K562 (cell line): ENCODE measurements at regions not wholly inside any gene's neighbourhood (a gene's known extent, or its start where the extent isn't known, plus 50 kb on each side); places are given as distances from the start of the nearest gene placed in this dataset.

Source experiments
- ATAC-seq: fragments of 200-7000 bp; cut with Tn5 transposase; 3 replicates; pipeline ENCODE4 v1.9.1; 2020; ENCODE audit warnings: moderate library complexity
- BruUV-seq: library from RNA; stranded (reverse); fragments of 400-500 nt; replicated peaks from 2 replicates; lab custom pipeline; 2021; lab: Mats Ljungman, UMichigan
- CTCF ChIA-PET: fragments of 300-600 bp; formaldehyde crosslinking; extraction: SDS; loops from one replicate; lab custom pipeline; 2021; ENCODE audit warnings: low intra/inter-chr PET ratio; lab: Yijun Ruan, JAX
- POLR2A ChIA-PET: fragments of 300-600, 350-650 bp; sonication (Branson Sonifier 250); formaldehyde crosslinking; extraction: SDS; loops from one replicate; lab custom pipeline; 2021; ENCODE audit warnings: antibody characterized with exemption, inconsistent platforms; lab: Yijun Ruan, JAX
- DNase-seq, 4 experiments: peaks; one replicate each; pipeline versions ENCODE4 v3.0.0 to v3.0.0-alpha.2; 2011 to 2018; ENCODE audit warnings: low spot score in 3 of 4, mixed read lengths in 3 of 4; ENCODE audit errors: extremely low read depth in 1 of 4
- FAIRE-seq: peaks from 2 replicates; lab custom pipeline; 2011; peaks lifted over from hg19 to GRCh38; lab: Jason Lieb, UNC
- H2AFZ ChIP-seq: 2 replicates; pipeline ENCODE4 v1.6.0; 2011; ENCODE audit warnings: low read depth, low read length, control low read depth, inconsistent platforms
- H3K27ac ChIP-seq: fragments of 200-600 bp; 3 replicates; pipeline ENCODE4 v1.8.0; 2011; ENCODE audit warnings: low read depth, mild to moderate bottlenecking, control low read depth, inconsistent platforms, low read length, moderate library complexity, mixed read lengths; ENCODE audit errors: extremely low read depth
- H3K27me3 ChIP-seq, 2 experiments: fragments of 300-600 bp in 1 of 2; 2 replicates in 1 of 2; 3 replicates in 1 of 2; pipeline versions ENCODE4 v1.6.0 to v1.8.0; 2011; ENCODE audit warnings: inconsistent platforms in 2 of 2, low read length in 2 of 2, mild to moderate bottlenecking in 1 of 2, mixed read lengths in 1 of 2, moderate library complexity in 1 of 2; ENCODE audit not compliant: control insufficient read depth in 2 of 2, insufficient read depth in 2 of 2
- H3K36me3 ChIP-seq: fragments of 300-600 bp; 3 replicates; pipeline ENCODE4 v1.8.0; 2011; ENCODE audit warnings: mild to moderate bottlenecking, low read length, inconsistent platforms; ENCODE audit not compliant: control insufficient read depth, insufficient read depth
- H3K4me1 ChIP-seq, 2 experiments: fragments of 200-600 bp in 1 of 2; replicated peaks in 1 of 2; 2 replicates in 1 of 2; 3 replicates in 1 of 2; pipeline versions ENCODE4 v1.5.1 to v1.8.0; 2011; ENCODE audit warnings: inconsistent platforms in 2 of 2, low read length in 2 of 2, mild to moderate bottlenecking in 1 of 2, mixed read lengths in 1 of 2, moderate library complexity in 1 of 2; ENCODE audit not compliant: control insufficient read depth in 2 of 2, insufficient read depth in 2 of 2
- H3K4me2 ChIP-seq: 2 replicates; pipeline ENCODE4 v1.6.1; 2011; ENCODE audit warnings: low read length, control low read depth, inconsistent platforms, mixed read lengths; ENCODE audit not compliant: insufficient read depth
- H3K4me3 ChIP-seq: fragments of 200-600 bp; sonication (generic), shearing (Covaris generic); 2 replicates; pipeline ENCODE4 v1.5.1; 2016; ENCODE audit warnings: control low read depth, inconsistent platforms
- H3K79me2 ChIP-seq: fragments of 200-600 bp; 3 replicates; pipeline ENCODE4 v1.8.0; 2011; ENCODE audit warnings: low read length, inconsistent platforms; ENCODE audit not compliant: control insufficient read depth, insufficient read depth
- H3K9ac ChIP-seq, 2 experiments: 2 replicates each; pipeline versions ENCODE4 v1.6.0 to v1.6.1; 2011; ENCODE audit warnings: low read depth in 2 of 2, low read length in 2 of 2, control low read depth in 1 of 2, inconsistent platforms in 1 of 2, mild to moderate bottlenecking in 1 of 2, mixed read lengths in 1 of 2; ENCODE audit not compliant: insufficient read depth in 1 of 2
- H3K9me1 ChIP-seq: one replicate; pipeline ENCODE4 v1.6.0; 2011; ENCODE audit warnings: inconsistent platforms, mild to moderate bottlenecking, low read length, moderate library complexity; ENCODE audit not compliant: control insufficient read depth, insufficient read depth
- H3K9me3 ChIP-seq: replicated peaks from 2 replicates; pipeline ENCODE4 v1.5.1; 2011; ENCODE audit warnings: low read depth, low read length, inconsistent platforms; ENCODE audit not compliant: control insufficient read depth, insufficient read depth
- H4K20me1 ChIP-seq: replicated peaks from 2 replicates; pipeline ENCODE4 v1.6.1; 2011; ENCODE audit warnings: low read length, inconsistent platforms, mixed read lengths; ENCODE audit not compliant: control insufficient read depth, insufficient read depth
- ASH1L ChIP-seq: fragments of 450-650 bp; IDR thresholded peaks from 2 replicates; pipeline ENCODE4 v1.6.1; 2018; ENCODE audit warnings: borderline replicate concordance, mild to moderate bottlenecking, low read depth; ENCODE audit not compliant: partially characterized antibody
- CHD4 ChIP-seq: fragments of 200-600 bp; sonication (generic); IDR thresholded peaks from 3 replicates; pipeline ENCODE4 v1.6.1; 2012; ENCODE audit warnings: low read depth, mild to moderate bottlenecking, mixed read lengths, low read length, inconsistent platforms; ENCODE audit not compliant: insufficient read depth, insufficient replicate concordance, poor library complexity, severe bottlenecking
- CREB5 ChIP-seq: fragments of 250-450 bp; sonication (Bioruptor Pico); IDR thresholded peaks from 2 replicates; pipeline ENCODE4 v1.5.0; 2020; ENCODE audit warnings: mild to moderate bottlenecking
- CREM ChIP-seq: IDR thresholded peaks from 2 replicates; pipeline ENCODE4 v1.6.1; 2014; ENCODE audit warnings: antibody characterized with exemption, low read depth
- ETS2 ChIP-seq: IDR thresholded peaks from 2 replicates; pipeline ENCODE4 v1.6.1; 2016; ENCODE audit warnings: borderline replicate concordance, missing genetic modification characterization, mild to moderate bottlenecking, moderate library complexity, missing compliant biosample characterization; ENCODE audit not compliant: poor library complexity, severe bottlenecking
- GABPB1 ChIP-seq: sonication (generic); formaldehyde crosslinking; IDR thresholded peaks from 2 replicates; pipeline ENCODE4 v1.8.0; 2022; ENCODE audit warnings: mild to moderate bottlenecking, missing genetic modification reagents
- JUND ChIP-seq, 2 experiments: IDR thresholded peaks; 2 replicates in 1 of 2; 3 replicates in 1 of 2; pipeline ENCODE4 v1.6.1; 2011; ENCODE audit warnings: borderline replicate concordance in 2 of 2, low read depth in 2 of 2, low read length in 2 of 2, improper control_type of control experiment in 1 of 2, missing biosample characterization in 1 of 2, missing genetic modification characterization in 1 of 2, missing genetic modification reagents in 1 of 2
- MNT ChIP-seq, 2 experiments: fragments of 450-650 bp; conservative IDR thresholded peaks; 2 replicates each; pipeline ENCODE4 v1.6.1; 2017; ENCODE audit warnings: mild to moderate bottlenecking in 2 of 2, moderate library complexity in 2 of 2
- MTA2 ChIP-seq: fragments of 450-650 bp; IDR thresholded peaks from 2 replicates; pipeline ENCODE4 v1.6.1; 2016; ENCODE audit warnings: low read depth
- NCOA4 ChIP-seq: fragments of 450-650 bp; IDR thresholded peaks from 2 replicates; pipeline ENCODE4 v1.6.1; 2018; ENCODE audit warnings: mild to moderate bottlenecking; ENCODE audit not compliant: partially characterized antibody
- NFE2L1 ChIP-seq: fragments of 450-650 bp; IDR thresholded peaks from 2 replicates; pipeline ENCODE4 v1.6.1; 2016; ENCODE audit warnings: missing genetic modification characterization, low read depth, mild to moderate bottlenecking, missing compliant biosample characterization, moderate library complexity, borderline replicate concordance
- NR2F6 ChIP-seq: fragments of 450-650 bp; formaldehyde crosslinking; IDR thresholded peaks from 2 replicates; pipeline ENCODE4 v1.4.0; 2020; ENCODE audit warnings: mild to moderate bottlenecking
- SIN3B ChIP-seq: fragments of 450-650 bp; IDR thresholded peaks from 2 replicates; pipeline ENCODE4 v1.6.1; 2017; ENCODE audit warnings: low read depth, mild to moderate bottlenecking, moderate library complexity
- ZBED1 ChIP-seq: IDR thresholded peaks from 2 replicates; pipeline ENCODE4 v1.6.1; 2014
- ZNF184 ChIP-seq: sonication (generic); formaldehyde crosslinking; IDR thresholded peaks from 2 replicates; pipeline ENCODE4 v1.5.0; 2020; ENCODE audit warnings: missing genetic modification reagents
- ZNF311 ChIP-seq: fragments of 250-450 bp; sonication (Bioruptor Pico); IDR thresholded peaks from 2 replicates; pipeline ENCODE4 v1.4.0; 2020; ENCODE audit warnings: mild to moderate bottlenecking, moderate library complexity
- ZNF79 ChIP-seq: fragments of 250-450 bp; sonication (Bioruptor Pico); IDR thresholded peaks from 2 replicates; pipeline ENCODE4 v1.4.0; 2020; ENCODE audit warnings: low read depth, mild to moderate bottlenecking, moderate library complexity
- WGBS: fragments of 100-300 bp; shearing (Covaris generic); methylation state at CpG from one replicate; pipeline ENCODE4 v1.1.6; 2016; ENCODE audit warnings: low coverage, mixed read lengths; ENCODE audit not compliant: insufficient coverage; ENCODE audit errors: missing lambda C conversion rate; 5-methylcytosine and 5-hydroxymethylcytosine counted together
- in situ Hi-C: fragments of 300-500 bp; cut with MboI; formaldehyde crosslinking; loops from 4 replicates; pipeline ENCODE4 v1.15.0; 2018; ENCODE audit warnings: inconsistent platforms, mixed read lengths
- intact Hi-C: fragments of 100-400 bp; cut with micrococcal nuclease; formaldehyde crosslinking; loops from 2 replicates; pipeline ENCODE4 v1.14.2; 2022

- CTCF ChIA-PET = no interaction called here
Observed at GRCh38 chr4:80138551-80139538, 58.5 kb upstream of the PRDM8 start.

More at GRCh38 chr4:80138551-80139538, 58.5 kb upstream of the PRDM8 start:
- FAIRE-seq (no peak), DNase-seq (no peak), ATAC-seq (no peak)
- H3K9me1 ChIP-seq = no peaks in the 10 kb centered on the region
- peak overlapping the region; percentile 84 for H2AFZ ChIP-seq
- H3K9ac ChIP-seq = no peak overlapping the region
- H3K4me3 ChIP-seq = no peak overlapping the region
- BruUV-seq = no TSS peak
- H3K27me3 ChIP-seq = no peaks in the 10 kb centered on the region
- 90% methylated on average over 2 of the region's 2 CpGs for WGBS
- intact Hi-C loops (no loop called here), in situ Hi-C loops (no loop called here)
- no peak overlapping the region for H3K27ac ChIP-seq
- no peaks in the 10 kb centered on the region for H4K20me1 ChIP-seq
- POLR2A ChIA-PET = interaction anchor here (1.7 kb wide), 1 partner anchor 13 kb away, joined by 4 read pairs; no protein-coding TSS in a partner anchor
- H3K79me2 ChIP-seq = no peaks in the 10 kb centered on the region
- no peaks in the 10 kb centered on the region for H3K9me3 ChIP-seq
- no peaks in the 10 kb centered on the region for H3K36me3 ChIP-seq
- no peak for TF ChIP-seq SIN3B
- no peak for TF ChIP-seq ZNF184
- TF ChIP-seq JUND (IDR thresholded peaks at IDR 0.05; ENCODE audit: borderline replicate concordance, low read depth, low read length) = no peak
- no peak for TF ChIP-seq JUND (tag; IDR thresholded peaks at IDR 0.05; ENCODE audit: borderline replicate concordance, low read depth, low read length)
- TF ChIP-seq ZNF79 (CRISPR knock-in tag) = no peak
- TF ChIP-seq MTA2 = no peak
- TF ChIP-seq CHD4 = no peak
- no peak for TF ChIP-seq MNT (conservative IDR thresholded peaks at IDR 0.05)
- no peak for TF ChIP-seq ASH1L
- TF ChIP-seq ETS2 (tag) = no peak
- TF ChIP-seq CREB5 (CRISPR knock-in tag) = no peak
- no peak for TF ChIP-seq NCOA4
- TF ChIP-seq NR2F6 (CRISPR knock-in tag) = no peak
- TF ChIP-seq ZBED1 = no peak
- no peak for TF ChIP-seq CREM
- TF ChIP-seq GABPB1 (CRISPR knock-in tag) = no peak
- no peak for TF ChIP-seq NFE2L1 (tag)
- no peak for TF ChIP-seq ZNF311
- peaks cover 5 to 86% of the 10 kb centered on the region in 2 experiments for H3K4me1 ChIP-seq
- no peak overlapping the region for H3K4me2 ChIP-seq
